HUDEP-2 (cell line): ENCODE measurements at regions not wholly inside any gene's neighbourhood (a gene's known extent, or its start where the extent isn't known, plus 50 kb on each side); places are given as distances from the start of the nearest gene placed in this dataset.
A peak's percentile ranks its signal among the peaks of the same experiment; 100 is the strongest.

ENCODE experiments used
- DNase-seq, 76 experiments: peaks; one replicate each; lab custom pipeline; 2025; ENCODE audit not compliant: unreplicated experiment in 76 of 76; lab: John Stamatoyannopoulos, UW

DNA sequence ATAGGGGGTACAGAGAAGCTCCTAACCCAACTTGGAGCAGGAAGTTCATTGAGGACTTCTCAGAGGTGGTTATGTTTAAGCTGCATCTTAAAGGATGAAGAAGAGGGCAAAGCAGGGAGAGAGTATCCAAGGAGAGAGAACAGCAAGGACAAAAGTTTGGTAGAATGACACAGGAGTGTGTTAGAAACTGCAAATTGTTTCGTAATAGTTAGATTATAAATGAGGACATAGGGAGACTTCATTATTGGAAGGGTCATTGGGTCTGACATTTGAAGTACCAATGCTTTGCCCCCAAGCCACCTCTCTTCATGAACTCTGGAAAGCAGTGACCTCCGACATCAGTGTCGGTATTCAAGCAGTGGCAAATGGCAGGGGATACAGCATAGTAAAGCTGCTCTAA lies 209.6 kb upstream of the JUN start:
- no peak for DNase-seq

DNA sequence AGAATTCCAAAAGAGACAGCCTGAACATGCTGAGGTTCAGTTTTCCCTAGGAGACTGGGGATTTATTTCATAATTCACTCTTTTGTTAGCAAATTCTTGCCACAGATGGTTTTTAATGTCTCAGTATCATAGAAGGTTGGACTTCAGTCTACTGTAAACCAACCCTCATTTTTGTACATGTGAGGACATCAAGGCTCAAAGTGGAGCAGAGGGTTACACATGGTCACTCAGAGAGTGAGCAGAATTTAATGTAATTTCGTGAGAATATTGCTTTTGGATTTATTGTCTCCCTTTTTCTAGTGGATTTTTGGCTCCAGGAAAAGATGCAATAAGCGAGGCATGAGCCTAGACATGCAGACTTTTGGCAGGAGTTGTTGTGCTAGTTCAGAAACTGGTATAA lies 210.8 kb upstream of the JUN start:
- DNase-seq: no peak

DNA sequence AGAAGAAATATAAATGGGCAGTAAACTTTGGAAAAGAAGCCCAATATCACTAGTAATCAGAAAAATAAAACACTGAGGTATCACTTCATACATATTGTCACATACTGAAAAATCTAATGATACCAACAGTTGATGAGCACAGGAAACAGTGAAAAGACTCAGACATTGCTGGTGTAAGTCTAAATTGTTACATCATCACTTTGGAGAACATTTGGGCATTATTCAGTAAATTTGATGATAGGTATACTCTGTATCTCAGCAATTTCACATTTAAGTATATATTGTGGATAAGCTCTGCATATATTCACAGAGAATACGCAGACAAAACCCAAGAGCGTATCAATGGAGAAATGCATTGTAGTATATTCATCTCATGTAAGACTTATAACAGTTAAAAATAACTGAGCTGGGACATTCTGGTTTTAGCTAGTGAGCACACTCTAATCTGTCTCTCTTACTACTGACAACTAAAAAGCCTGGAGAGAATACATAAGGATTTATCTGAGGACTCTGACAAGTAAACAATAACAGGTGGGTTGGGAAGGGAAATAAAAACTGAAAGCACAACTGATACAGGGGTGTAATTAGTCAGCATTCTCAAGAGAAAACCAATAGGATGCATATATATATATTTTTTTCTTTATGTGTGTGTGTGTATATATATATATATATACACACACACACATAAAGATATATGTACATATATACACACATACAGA lies 212.7 kb upstream of the JUN start:
- DNase-seq: no peak

DNA sequence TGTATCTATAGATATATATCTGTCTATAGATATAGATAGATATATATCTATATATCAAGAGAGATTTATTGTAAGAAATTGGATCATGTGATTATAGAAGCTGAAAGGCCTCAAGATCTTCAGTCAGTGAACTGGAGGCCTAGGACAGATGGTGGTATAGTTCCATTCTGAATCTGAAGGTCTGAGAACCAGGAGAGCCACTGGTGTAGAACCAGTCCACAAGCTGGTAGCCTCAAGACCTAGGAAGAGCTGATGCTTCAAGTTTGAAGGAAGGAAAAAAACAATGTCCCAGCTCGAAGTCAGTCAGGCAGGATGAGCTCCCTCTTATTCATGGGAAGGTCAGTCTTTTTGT lies 213.2 kb upstream of the JUN start:
- DNase-seq: no peak

DNA sequence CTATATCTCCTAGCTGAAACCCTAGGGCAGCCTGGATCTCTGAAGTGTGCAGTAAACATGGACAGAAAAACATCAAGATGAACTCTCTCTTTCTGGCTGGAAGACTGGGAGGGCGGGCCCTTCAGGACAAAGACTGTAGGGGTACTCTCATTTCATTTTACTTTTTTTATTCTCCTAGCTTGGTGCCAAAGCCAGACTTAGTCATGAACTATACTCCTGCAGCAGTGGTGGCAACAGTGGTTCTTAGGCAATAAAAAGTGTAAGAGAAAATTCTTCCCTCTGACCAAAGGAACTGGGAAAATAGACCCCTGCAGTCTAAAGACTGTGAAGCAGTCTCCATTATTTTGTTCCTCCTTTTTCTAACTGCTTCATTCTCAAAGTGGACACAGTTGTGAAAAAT lies 213.8 kb upstream of the JUN start:
- no peak for DNase-seq

DNA sequence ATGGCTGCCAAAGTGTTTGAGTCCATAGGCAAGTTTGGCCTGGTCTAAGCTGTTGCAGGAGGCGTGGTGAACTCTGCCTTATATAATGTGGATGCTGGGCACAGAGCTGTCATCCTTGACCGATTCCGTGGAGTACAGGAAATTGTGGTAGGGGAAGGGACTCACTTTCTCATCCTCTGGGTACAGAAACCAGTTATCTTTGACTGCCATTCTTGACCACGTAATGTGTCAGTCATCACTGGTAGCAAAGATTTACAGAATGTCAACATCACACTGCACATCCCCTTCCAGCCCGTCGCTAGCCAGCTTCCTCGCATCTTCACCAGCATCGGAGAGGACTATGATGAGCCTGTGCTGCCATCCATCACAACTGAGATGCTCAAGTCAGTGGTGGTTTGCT lies 215.8 kb upstream of the JUN start:
- no peak for DNase-seq

DNA sequence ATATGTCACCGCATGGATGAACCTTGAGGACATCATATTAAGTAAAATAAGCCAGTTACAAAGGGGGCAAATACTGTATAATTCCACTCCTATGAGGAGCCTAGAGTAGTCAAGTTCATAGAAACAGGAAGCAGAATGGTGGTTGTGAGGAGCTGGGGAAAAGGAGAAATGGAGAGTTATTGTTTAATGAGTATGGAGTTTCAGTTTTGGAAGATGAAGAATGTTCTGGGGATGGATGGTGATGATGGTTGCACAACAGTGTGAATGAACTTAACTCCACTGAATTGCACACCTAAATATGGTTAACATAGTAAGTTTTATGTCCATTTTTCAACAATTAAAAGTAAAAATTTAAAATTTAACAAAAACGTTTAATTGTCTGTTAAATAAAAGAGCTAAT lies 220.9 kb upstream of the JUN start:
- no peak for DNase-seq

DNA sequence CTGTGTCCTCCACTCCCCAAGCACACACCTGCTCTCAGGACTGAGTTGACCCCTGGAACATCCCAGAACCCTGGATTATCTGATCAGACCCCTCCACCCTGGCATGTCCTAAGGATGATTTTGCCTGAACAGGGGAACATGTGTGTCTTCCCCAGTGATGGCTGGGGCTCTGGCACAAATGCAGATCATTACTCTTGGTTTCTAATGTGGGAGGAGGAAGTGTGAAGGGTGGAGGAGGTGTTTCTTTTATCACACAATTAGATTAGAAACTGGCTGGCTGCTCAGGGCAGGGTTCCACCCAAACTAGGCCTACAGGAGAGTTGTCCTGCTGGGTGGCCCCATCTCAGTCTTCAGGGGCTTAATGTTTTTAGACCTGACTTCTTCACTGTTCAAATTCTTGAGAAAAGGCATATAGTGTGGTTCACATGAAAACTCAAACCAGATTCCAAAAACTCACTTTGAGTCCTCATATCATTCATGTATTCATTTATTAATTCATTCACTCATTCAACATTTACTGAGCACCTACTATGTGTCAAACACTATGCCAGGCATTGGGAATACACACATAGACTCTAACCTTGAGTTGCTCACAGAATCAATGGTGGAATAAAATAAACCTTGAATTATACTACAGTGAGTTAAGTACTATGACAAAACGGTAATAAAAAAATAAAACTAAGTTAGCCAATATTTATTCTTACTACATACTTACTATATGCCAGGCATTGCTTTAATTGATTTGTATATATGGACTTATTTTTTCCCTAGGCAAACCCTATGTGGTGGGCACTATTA lies 221.8 kb upstream of the JUN start:
- peak in 38 of 76 experiments; percentile 2 to 58 (median 14) for DNase-seq

DNA sequence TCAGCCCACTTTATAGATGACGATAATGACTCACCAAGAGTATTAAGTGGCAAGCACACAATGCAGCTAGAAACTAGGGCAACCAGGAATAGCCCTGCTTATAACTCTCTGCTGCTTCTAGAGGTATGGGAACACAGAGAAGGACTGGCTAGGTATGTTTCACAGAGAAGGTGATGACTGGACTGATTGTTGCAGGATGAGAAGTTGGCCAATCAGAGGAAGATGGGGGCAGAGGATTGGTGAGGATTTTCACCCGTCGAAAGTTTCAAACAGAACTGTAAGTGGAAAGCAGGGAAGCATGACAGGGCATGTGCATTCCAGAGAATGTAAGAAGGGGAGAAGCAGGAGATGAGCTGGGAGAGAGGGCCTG lies 222.4 kb upstream of the JUN start:
- DNase-seq: no peak

DNA sequence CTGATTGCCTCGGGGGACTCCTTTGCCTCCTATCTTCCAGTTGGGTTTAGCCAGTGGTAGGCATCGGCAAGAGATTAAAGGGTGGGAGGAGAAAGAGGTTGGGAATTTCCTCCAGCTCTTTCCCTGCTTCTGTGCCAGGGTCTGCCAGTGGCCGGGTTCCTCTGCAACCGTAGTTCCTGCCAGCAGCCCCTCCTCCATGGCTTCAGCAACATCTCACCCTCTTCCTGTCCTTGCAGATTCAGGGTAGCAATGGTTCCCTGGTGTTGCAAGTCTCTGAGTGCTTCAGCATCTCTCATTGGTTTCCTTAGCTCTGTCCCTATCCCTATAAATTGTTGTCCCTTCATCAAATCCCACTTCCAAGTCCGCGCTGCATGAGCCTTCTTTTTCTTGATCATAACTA lies 223.1 kb upstream of the JUN start:
- no peak for DNase-seq

DNA sequence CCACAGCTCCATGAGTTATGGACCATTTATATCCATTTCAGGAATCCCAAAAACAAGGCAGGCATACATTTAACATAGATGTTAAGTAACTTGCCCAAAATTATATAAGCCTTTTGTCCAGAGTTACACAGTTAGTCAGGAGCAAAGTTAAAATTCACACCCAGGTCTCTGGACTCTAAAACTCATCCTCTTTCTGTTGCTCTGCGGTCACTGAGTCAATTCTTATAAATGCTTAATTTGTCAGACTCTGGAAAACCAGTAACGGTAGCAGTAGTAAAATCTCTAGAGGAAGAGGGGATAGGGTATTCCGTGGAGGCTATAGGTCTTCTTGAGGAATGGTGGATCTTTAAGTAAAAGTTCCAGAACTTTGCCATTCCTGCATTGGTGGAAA lies 223.6 kb upstream of the JUN start:
- no peak for DNase-seq

DNA sequence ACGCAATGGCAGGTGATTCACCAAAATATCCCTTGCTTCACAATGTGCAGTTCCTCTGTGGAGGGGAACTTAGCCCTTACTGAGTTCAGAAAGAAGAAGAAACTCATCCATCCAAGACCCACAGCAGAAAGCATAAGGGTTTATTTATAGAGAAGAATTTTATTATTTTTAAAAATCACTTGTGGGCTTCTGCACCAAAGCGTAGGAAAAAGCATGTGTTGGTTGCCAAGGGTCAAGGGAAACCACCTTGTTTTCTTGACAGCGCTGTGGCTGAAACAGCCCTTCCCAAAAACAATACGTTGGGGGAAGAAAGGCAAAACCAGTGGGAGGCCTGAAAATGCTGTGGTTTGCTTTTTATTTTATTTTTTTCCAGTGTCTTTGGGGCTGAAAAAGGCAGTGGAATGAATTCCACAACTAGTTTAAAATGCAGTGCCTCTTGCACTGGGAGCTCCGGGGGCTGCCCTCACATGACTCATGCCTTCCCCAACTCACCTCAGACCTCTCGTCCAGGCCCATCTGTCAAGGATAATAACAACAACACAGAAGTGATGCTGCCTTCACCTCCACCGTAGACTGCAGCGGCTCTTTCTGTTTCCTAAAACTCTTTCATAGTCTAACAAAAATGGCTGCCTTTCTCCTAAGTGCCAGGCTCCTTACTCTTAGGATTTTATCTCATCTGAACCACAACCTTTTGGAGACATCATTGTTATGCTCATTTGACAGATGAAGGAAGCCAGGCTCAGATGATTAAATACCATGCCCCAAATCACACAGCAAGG lies 224.2 kb upstream of the JUN start:
- DNase-seq: peak in 1 of 76 experiments; percentile 29

DNA sequence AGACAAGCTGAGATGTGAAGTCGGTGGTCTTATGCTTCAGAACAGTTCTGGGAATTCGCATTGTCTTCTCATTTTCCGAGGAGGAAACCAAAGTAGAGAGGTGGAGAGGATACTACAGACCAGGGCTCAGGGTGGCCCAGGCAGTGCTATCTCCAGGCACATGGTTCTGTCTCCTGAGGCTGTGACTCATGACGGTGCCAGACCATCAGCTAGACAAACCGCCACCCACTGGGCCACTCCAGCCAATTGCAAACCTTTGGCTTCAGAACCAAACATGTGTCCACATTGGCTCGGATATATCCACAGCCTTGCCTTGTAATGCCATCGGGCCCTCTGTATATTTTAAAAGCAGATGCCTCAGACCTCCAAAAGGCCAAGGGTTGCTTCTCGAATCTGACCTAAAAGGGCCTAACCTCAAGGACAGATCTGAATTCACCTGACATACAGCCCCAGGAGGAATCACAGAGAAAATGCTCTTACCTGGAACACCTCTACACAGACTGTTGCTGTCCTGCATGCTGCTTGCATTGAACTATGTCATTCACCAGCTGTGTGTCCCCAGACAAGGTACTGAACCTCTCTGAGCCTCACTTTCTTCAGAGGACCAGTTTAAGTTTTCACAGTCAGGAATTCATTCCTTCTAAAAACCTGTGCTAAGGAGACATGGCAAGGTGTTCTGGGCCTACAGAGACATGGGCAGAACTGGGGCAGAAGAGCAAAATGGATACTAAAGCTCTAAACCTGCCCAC lies 224.9 kb upstream of the JUN start:
- peak in 53 of 76 experiments; percentile 3 to 63 (median 24) for DNase-seq

DNA sequence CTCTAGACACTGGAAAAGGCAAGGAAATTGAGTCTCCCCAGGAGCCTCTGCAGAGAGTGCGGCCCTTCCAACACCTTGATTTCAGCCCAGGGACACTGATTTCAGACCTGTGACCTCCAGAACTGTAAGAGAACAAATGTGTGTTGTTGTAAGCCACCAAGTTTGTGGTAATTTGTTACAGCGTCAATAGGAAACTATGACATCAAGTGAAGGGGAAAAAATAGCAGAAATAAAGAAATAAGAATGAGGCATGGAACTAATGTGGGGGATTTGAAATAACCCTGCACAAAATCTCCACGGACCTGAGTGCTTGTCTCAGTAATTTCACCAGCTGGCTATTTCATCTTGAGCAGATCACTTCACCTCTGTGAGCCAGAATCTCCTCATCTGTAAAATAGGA lies 227.8 kb upstream of the JUN start:
- DNase-seq: no peak

DNA sequence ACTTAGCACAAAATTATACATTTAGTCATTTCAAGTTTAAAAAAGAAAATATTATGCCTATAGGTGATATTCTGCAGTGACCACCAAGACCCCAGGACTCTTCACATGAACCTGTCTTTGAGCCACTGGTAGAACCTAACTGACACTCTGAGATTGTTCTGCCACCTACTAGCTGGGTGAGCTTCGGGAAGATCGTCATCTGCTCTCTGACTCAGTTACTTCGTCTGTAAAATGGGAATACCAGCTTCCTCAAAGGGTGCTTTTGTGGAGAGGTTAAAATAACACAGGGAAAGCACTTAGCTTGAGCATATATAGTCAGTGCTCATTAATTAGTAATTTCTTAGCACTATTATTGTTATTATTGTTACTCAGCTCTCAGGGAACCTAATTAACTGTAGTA lies 228.5 kb upstream of the JUN start:
- no peak for DNase-seq

DNA sequence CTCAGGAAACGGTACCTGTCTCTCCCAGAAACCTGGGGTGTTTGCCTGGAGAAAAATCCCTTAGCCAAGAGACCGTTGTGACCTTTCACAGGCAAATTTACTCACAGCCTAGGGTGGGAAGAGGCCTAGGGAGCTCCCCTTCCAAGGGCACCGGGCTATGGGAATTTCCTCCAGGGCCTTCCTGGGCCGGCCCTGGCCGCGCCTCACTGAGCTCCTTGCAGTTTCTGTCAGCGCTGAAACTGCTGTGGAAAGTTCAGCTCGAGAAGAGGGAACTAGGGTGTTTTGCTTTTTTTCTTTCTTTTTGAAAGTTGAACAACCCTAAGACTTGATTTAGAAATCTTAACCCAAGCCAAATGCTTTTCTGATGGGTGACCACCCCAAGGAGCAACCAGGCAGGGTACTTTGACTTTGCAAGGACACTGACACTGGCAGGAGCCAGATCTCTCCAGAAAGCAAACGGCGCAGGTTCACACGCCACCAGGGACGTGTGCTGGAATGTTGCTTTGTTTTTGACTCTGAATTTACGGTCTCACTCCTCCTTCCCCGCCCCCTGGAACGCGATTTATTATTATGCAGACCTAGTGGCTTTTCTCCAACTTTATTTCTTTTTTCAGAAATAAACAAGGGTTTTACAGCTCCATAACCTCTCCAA lies 229.6 kb upstream of the JUN start:
- DNase-seq: no peak

DNA sequence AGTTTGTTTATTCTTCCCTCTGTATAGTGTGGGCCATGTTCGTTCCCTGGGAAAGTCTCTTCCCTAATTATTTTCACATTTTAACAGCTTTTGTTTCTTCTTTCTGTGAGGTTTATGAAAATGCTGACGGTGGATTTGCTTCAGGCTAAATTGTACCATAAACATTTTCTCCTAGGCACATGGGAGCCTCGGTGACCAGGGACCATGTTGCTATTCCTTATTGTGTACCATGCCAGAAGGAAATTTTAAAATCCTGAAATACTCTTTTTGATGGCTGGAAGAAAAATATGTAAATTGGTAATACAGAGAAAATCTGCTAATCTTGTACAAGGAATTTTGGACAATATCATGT lies 230.1 kb upstream of the JUN start:
- DNase-seq: no peak

DNA sequence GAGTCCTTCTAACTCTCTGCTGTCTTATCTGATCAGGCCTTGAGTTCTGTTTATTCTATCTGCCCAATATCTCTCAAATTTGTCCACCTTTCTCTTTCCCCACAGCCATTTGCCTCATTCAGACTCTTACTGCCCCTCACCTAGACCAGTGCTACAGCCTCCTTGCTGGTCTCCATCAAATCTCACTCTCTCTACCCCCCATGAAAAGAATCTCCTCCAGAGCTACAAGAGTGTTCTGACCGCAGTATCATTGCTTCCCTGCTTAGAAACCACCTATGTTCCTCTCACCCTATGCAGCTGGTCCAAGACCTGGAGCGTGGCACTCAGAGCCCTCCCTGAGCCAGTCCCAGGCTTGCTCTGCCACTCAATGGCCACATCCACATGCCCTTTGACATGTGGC lies 231.0 kb upstream of the JUN start:
- DNase-seq: no peak

DNA sequence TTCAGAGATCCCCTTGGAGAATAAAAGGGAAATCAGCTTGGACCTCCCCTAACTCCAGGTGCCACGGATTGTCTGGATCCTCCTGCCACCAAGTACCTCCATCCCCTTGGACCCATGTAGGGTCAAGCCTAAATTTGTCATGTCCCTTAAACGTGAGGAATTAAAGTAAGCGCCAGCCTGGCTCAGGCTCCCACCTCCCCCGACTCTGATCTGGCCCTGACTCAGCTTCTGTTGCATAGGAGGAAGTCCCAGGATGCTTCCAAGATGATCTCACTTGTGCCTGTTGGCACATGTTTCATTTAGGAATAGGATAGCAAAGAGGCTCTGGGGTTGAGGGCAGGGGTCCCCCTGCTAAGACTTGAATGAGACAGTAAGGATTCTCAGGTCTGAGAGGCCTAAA lies 231.9 kb upstream of the JUN start:
- DNase-seq: no peak

DNA sequence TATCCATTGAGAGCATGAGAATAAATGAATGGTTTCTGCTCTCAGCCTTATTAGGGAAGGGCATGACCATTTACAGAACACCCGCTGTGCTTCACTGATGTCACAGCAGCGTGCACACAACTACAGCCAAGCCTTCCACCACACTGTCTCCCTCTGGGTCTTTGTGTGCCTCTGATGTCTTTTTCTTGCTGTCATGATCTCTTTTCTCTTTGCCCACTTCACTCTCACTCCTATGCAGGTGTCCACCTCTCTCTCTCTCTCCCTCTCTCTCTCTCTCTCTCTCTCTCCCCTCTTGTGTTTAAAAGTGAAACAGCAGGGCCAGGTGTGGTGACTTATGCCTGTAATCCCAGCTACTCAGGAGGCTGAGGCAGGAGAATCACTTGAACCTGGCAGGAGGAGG lies 232.5 kb upstream of the JUN start:
- DNase-seq: no peak
